DMS79 (cell line): ENCODE measurements at regions not wholly inside any gene's neighbourhood (a gene's known extent, or its start where the extent isn't known, plus 50 kb on each side); places are given as distances from the start of the nearest gene placed in this dataset.
"Not testable (repeated sequence)": the region's sequence is repeated elsewhere in the genome, so short reads cannot be mapped to it uniquely, and the experiment has no call there.

Experiments used
- DNase-seq: peaks from one replicate; lab custom pipeline; 2025; lab: John Stamatoyannopoulos, UW

DNA sequence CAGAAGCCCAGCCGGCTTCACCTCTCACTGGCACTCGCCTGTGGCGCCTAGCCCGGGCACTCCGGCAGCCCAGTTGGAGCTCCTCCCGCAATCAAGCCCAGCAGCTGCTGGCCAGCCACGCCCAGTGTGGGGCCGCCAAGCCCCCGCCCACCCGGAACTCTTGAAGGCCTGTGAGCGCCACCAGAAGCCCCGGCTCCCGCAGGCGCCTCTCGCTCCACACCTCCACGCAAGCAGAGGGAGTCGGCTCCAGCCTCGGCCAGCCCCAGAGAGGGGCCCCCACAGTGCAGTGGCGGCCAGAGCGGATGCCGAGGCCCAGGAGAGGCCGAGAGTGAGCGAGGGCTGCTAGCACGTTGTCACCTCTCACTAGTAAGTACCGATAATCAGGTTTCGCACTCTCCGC, 240.7 kb downstream of the TFEC start:
- DNase-seq = no peak

- DNase-seq = not testable (repeated sequence)
These were observed 241.1 kb downstream of the TFEC start for GRCh38 chr7:115789473-115789872.

GRCh38 chr7:115782696-115783490, 247.7 kb downstream of the TFEC start:
- no peak for DNase-seq

DNA sequence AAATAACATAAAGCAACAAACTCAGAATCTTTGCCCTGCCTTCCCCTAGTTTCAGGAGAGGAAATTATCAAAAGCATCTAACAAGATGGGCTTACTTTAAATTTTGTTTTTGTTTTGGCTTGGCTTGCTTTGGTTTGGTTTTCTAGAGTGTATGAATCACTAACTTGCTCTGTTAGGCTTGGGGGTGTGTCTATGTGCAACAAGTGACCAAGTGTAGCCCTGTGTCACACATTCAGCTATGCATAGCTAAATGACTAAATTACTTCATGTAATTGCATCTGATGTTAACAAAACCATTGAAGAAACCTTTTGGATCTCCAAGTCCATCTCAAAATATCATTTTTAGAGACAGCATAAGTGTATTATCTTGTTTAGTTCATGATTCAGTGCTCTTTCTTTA, 251.0 kb downstream of the TFEC start:
- DNase-seq = no peak

DNA sequence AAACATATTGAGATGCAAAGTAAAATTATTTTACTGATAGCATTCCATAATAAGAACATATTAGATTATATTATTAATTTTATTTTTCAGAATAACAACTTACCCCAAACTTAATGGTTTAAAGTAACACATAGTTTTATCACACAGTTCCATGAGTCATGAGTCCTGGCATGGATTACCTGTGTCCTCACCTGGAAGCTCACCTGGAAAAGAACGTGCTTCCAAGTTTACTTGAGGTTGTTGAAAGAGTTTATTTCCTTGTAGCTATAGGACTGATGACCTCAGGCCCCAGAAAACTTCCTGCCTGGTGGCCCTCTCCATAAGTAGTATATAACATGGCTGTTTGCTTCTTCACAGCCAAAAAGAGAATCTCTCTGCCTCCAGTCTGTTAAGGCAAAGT, 254.6 kb downstream of the TFEC start:
- DNase-seq = no peak

DNA sequence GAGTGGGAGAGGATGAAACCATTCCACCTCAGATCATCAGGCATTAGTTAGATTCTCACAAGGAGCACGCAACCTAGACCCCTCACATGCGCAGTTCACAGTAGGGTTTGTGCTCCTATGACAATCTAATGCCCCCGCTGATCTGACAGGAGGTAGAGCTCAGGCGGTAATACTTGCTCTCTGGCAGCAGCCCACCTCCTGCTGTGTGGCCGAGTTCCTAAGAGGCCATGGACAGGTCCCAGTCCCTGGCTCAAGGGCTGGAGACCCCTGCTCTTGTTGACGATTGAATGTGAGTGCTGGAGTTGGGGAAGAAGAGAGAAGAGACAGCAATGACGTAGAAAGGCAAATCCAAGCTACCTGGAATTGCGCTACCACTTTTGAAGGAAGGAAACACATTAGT, 267.2 kb downstream of the TFEC start:
- no peak for DNase-seq

GRCh38 chr7:115758025-115758424, 272.5 kb downstream of the TFEC start:
- no peak for DNase-seq

- no peak for DNase-seq
These were observed 276.3 kb downstream of the TFEC start for GRCh38 chr7:115754226-115754625.

- DNase-seq = peak; percentile 90
These were observed 280.6 kb downstream of the TFEC start for GRCh38 chr7:115749924-115750323.

DNA sequence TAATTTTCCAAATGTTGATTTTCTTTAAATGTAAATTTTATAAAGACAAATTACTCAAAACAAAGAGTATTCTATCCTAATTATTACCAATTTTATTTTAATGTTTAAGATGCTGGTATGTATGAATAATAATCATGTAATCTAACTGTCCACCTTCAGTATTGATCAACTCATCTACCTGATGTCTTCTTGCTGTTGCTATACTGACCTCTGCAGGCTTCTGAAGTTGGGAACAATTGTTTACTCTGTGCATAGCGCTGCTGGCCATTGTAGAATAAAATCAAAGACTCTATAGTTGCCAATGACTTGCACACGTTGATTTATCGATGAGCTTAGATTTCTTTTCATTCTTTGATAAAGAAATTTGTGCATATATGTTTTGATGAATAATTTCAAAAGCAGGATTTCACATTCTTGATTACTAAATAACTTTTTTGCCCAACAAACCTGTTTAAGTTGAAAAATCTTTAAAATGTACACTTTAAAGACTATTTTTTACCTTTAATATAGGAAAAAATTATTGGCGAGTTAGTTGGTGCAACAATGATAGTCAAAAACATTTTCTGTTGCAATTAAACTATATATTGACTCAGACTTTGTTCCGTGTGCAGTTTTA, 282.3 kb downstream of the TFEC start:
- no peak for DNase-seq

DNA sequence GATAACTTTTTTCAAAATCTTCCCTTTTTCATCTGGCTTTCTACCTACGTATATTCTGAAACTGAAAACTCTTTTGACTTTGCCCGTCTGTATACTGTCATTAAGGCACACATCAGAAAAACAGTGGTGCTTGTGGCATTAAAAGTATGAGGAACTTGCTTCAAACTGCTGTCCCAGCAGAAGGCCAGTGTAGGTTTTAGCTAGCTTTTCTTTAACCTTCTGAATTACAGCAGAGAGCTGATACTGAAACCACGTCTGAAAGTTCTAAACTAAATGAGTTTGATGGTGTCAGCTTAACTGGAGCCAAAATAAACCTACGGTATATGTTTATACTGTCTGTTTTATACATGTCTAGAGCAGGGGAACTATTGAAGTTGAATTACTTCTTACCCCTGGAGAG, 283.4 kb downstream of the TFEC start:
- DNase-seq = no peak

- no peak for DNase-seq
These were observed 290.5 kb downstream of the TFEC start for GRCh38 chr7:115740043-115740442.

DNA sequence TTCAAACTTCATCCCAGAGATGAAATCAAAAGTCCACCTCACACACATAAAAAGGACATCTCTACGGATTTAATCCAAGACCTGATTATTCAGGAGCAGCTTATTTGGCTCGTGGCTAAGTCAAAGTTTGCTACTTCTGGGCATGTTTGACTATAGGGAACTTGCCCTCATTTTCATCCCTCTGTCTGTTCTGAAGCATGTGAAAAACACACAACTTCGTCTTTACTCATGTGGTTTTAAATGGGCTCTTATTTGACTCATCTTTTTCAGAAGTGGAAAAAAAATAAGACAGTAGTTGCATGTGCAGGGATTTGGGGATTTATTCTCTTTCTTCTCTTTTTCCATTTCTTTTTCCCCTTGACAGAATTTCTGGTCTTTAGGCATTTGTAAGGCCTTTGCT, 295.9 kb downstream of the TFEC start:
- DNase-seq = no peak

GRCh38 chr7:115731796-115732471, 298.6 kb downstream of the TFEC start:
- DNase-seq = no peak

- no peak for DNase-seq
These were observed 302.0 kb downstream of the TFEC start for GRCh38 chr7:115728518-115728917.

GRCh38 chr7:115724400-115725056, 306.0 kb downstream of the TFEC start:
- peak; percentile 40 for DNase-seq

DNA sequence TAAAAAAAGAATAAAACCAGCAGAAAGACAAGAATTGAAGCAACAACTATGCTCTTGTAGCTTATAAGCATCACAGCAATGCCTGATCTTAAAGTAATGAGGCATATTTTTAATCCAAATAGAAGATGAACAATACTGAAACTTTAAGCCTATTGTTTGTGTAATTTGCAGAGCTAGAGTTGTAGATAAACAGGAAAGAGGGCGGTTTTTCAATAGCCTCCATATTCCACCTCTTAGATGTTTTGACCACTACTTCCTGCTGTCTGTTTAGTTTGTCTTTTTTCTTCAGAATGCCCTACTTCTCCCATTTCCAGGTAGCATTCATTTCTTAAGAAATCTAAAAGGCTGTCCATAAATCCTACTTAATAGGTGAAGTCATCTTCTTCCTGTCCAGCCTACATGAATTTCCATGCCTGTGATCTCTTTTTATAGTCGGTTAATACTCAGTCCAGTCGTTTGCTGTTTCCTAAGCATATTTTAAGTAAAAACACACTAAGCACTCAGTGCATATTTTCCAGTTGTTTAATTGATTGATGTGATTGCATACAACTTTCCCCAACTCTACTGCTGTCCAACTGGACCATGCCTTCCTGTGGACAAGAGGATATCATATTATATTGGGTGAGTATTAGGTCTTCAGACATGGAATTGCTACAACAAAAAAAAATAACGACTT, 308.1 kb downstream of the TFEC start:
- DNase-seq = no peak

GRCh38 chr7:115721293-115722217, 309.0 kb downstream of the TFEC start:
- DNase-seq = no peak

- no peak for DNase-seq
These were observed 310.6 kb downstream of the TFEC start for GRCh38 chr7:115719963-115720362.

- no peak for DNase-seq
These were observed 320.9 kb downstream of the TFEC start for GRCh38 chr7:115709664-115710063.

GRCh38 chr7:115708013-115708341, 322.6 kb downstream of the TFEC start:
- no peak for DNase-seq
